ENCODE measurements at regions not wholly inside any gene's neighbourhood (a gene's known extent, or its start where the extent isn't known, plus 50 kb on each side); places are given as distances from the start of the nearest gene placed in this dataset.
"Not testable (repeated sequence)": the region's sequence is repeated elsewhere in the genome, so short reads cannot be mapped to it uniquely, and the experiment has no call there.

- TF ChIP-seq ZNF561 (tag by site-specific recombination; IDR thresholded peaks at IDR 0.05; ENCODE audit: borderline replicate concordance); REST (tag by site-specific recombination; IDR thresholded peaks at IDR 0.05); ZNF530 (tag by site-specific recombination; IDR thresholded peaks at IDR 0.05; ENCODE audit: low read depth); ZNF223 (tag by site-specific recombination; IDR thresholded peaks at IDR 0.05); CTCF (tag by site-specific recombination; IDR thresholded peaks at IDR 0.05); ZNF416 (tag by site-specific recombination; IDR thresholded peaks at IDR 0.05); KLF10 (tag by site-specific recombination; IDR thresholded peaks at IDR 0.05): not testable (repeated sequence)
Measured at GRCh38 chrX:151113200-151113599, 63.2 kb upstream of the GPR50 start.

Measured in HEK293 (cell line).